Fibroblast of the aortic adventitia (primary cell): ENCODE measurements at regions not wholly inside any gene's neighbourhood (a gene's known extent, or its start where the extent isn't known, plus 50 kb on each side); places are given as distances from the start of the nearest gene placed in this dataset.

Experiments
- DNase-seq: peaks from one replicate; pipeline ENCODE4 v3.0.0-alpha.2; 2010; ENCODE audit warnings: low read depth
- H3K4me3 ChIP-seq: 2 replicates; pipeline ENCODE4 v1.5.1; 2011; ENCODE audit warnings: low read depth, mild to moderate bottlenecking, control low read depth, low read length, moderate library complexity
- CTCF ChIP-seq: IDR thresholded peaks from 2 replicates; pipeline ENCODE4 v1.5.1; 2011; ENCODE audit warnings: mild to moderate bottlenecking, low read length, control low read depth, inconsistent platforms; ENCODE audit not compliant: insufficient read depth

GRCh38 chr3:110550511-110550910 lies 521.1 kb upstream of the NECTIN3 start:
- H3K4me3 ChIP-seq: no peak overlapping the region
- TF ChIP-seq CTCF: no peak
- no peak for DNase-seq

- no peak for TF ChIP-seq CTCF
- no peak for DNase-seq
- H3K4me3 ChIP-seq: no peak overlapping the region
Measured at GRCh38 chr3:110562621-110563020, 509.0 kb upstream of the NECTIN3 start.

GRCh38 chr3:110564674-110565073 lies 506.9 kb upstream of the NECTIN3 start:
- DNase-seq: no peak
- no peak overlapping the region for H3K4me3 ChIP-seq
- TF ChIP-seq CTCF: no peak

- no peak for DNase-seq
Measured at GRCh38 chr3:110567029-110567428, 504.6 kb upstream of the NECTIN3 start.

GRCh38 chr3:110568246-110568645 lies 503.4 kb upstream of the NECTIN3 start:
- no peak for TF ChIP-seq CTCF
- peak; percentile 84 for DNase-seq

More at GRCh38 chr3:110567029-110567428, 504.6 kb upstream of the NECTIN3 start:
- H3K4me3 ChIP-seq: no peak overlapping the region
- TF ChIP-seq CTCF: no peak

GRCh38 chr3:110569073-110569472 lies 502.5 kb upstream of the NECTIN3 start:
- no peak for TF ChIP-seq CTCF
- H3K4me3 ChIP-seq: no peak overlapping the region
- no peak for DNase-seq

More at GRCh38 chr3:110568246-110568645, 503.4 kb upstream of the NECTIN3 start:
- no peak overlapping the region for H3K4me3 ChIP-seq

GRCh38 chr3:110575702-110576101 lies 495.9 kb upstream of the NECTIN3 start:
- DNase-seq: no peak
- no peak overlapping the region for H3K4me3 ChIP-seq
- no peak for TF ChIP-seq CTCF
